H9 (cell line): ENCODE measurements at regions not wholly inside any gene's neighbourhood (a gene's known extent, or its start where the extent isn't known, plus 50 kb on each side); places are given as distances from the start of the nearest gene placed in this dataset.
A peak's percentile ranks its signal among the peaks of the same experiment; 100 is the strongest.

Source experiments
- DNase-seq: peaks from one replicate; pipeline ENCODE4 v3.0.0-alpha.2; 2017
- H2AFZ ChIP-seq: one replicate; pipeline ENCODE4 v1.6.1; 2013; ENCODE audit warnings: mild to moderate bottlenecking, low read length, control low read depth, moderate library complexity
- H2AK5ac ChIP-seq: 2 replicates; pipeline ENCODE4 v1.6.1; 2013; ENCODE audit warnings: low read length, control low read depth, mixed read lengths; ENCODE audit not compliant: insufficient read length
- H2BK120ac ChIP-seq: one replicate; pipeline ENCODE4 v1.6.1; 2013; ENCODE audit warnings: low read depth, mild to moderate bottlenecking, low read length, control low read depth, inconsistent platforms; ENCODE audit not compliant: poor library complexity, severe bottlenecking
- H2BK12ac ChIP-seq: 2 replicates; pipeline ENCODE4 v1.6.1; 2013; ENCODE audit warnings: low read length, control low read depth, mixed read lengths, low read depth; ENCODE audit not compliant: insufficient read length
- H2BK15ac ChIP-seq: 2 replicates; pipeline ENCODE4 v1.6.1; 2013; ENCODE audit warnings: low read depth, low read length, control low read depth
- H2BK20ac ChIP-seq: one replicate; pipeline ENCODE4 v1.6.1; 2013; ENCODE audit warnings: low read depth, mild to moderate bottlenecking, low read length, control low read depth, inconsistent platforms; ENCODE audit not compliant: poor library complexity, severe bottlenecking
- H2BK5ac ChIP-seq: 2 replicates; pipeline ENCODE4 v1.6.1; 2013; ENCODE audit warnings: low read length, control low read depth, mixed read lengths; ENCODE audit not compliant: insufficient read length
- H3K14ac ChIP-seq: 2 replicates; pipeline ENCODE4 v1.6.1; 2013; ENCODE audit warnings: low read length, control low read depth; ENCODE audit not compliant: insufficient read depth
- H3K18ac ChIP-seq: 2 replicates; pipeline ENCODE4 v1.6.1; 2013; ENCODE audit warnings: low read depth, mild to moderate bottlenecking, mixed read lengths, low read length, control low read depth; ENCODE audit not compliant: insufficient read length
- H3K23ac ChIP-seq: 2 replicates; pipeline ENCODE4 v1.6.1; 2013; ENCODE audit warnings: low read length, control low read depth, mixed read lengths, low read depth; ENCODE audit not compliant: insufficient read length
- H3K23me2 ChIP-seq: 2 replicates; pipeline ENCODE4 v1.6.1; 2013; ENCODE audit warnings: low read depth, mild to moderate bottlenecking, mixed read lengths, low read length, control low read depth; ENCODE audit not compliant: insufficient read length, poor library complexity, severe bottlenecking
- H3K27ac ChIP-seq: 2 replicates; pipeline ENCODE4 v1.5.1; 2013; ENCODE audit warnings: low read length, control low read depth, mixed read lengths, low read depth; ENCODE audit not compliant: insufficient read length
- H3K27me3 ChIP-seq: 2 replicates; pipeline ENCODE4 v1.6.1; 2013; ENCODE audit warnings: low read length, control low read depth, inconsistent platforms; ENCODE audit not compliant: insufficient read depth
- H3K4ac ChIP-seq: 2 replicates; pipeline ENCODE4 v1.6.1; 2013; ENCODE audit warnings: low read depth, mild to moderate bottlenecking, control low read depth, inconsistent platforms, low read length, moderate library complexity
- H3K4me1 ChIP-seq: 2 replicates; pipeline ENCODE4 v1.6.1; 2013; ENCODE audit warnings: low read length, control low read depth, inconsistent platforms; ENCODE audit not compliant: insufficient read depth
- H3K4me2 ChIP-seq: 2 replicates; pipeline ENCODE4 v1.6.1; 2013; ENCODE audit warnings: low read length, control low read depth, mixed read lengths; ENCODE audit not compliant: insufficient read length, insufficient read depth
- H3K56ac ChIP-seq: 2 replicates; pipeline ENCODE4 v1.6.1; 2013; ENCODE audit warnings: low read depth, mild to moderate bottlenecking, mixed read lengths, low read length, control low read depth; ENCODE audit not compliant: insufficient read length
- H3K79me1 ChIP-seq: 2 replicates; pipeline ENCODE4 v1.6.1; 2013; ENCODE audit warnings: low read depth, mild to moderate bottlenecking, moderate library complexity, low read length, control low read depth, inconsistent platforms; ENCODE audit not compliant: insufficient read depth, poor library complexity, severe bottlenecking
- H3K79me2 ChIP-seq: 2 replicates; pipeline ENCODE4 v1.6.1; 2013; ENCODE audit warnings: low read length, control low read depth, inconsistent platforms; ENCODE audit not compliant: insufficient read depth
- H3K9ac ChIP-seq: 2 replicates; pipeline ENCODE4 v1.6.1; 2013; ENCODE audit warnings: low read length, control low read depth, mixed read lengths; ENCODE audit not compliant: insufficient read length; ENCODE audit errors: extremely low read depth
- H3K9me3 ChIP-seq: one replicate; pipeline ENCODE4 v1.6.1; 2013; ENCODE audit warnings: low read depth, low read length, inconsistent platforms; ENCODE audit not compliant: control insufficient read depth
- H3T11ph ChIP-seq: one replicate; pipeline ENCODE4 v1.6.1; 2013; ENCODE audit warnings: mild to moderate bottlenecking, low read length, control low read depth, inconsistent platforms
- H4K20me1 ChIP-seq: one replicate; pipeline ENCODE4 v1.6.1; 2013; ENCODE audit not compliant: control insufficient read depth, insufficient read length, insufficient read depth
- H4K5ac ChIP-seq: 2 replicates; pipeline ENCODE4 v1.6.1; 2013; ENCODE audit warnings: low read depth, mild to moderate bottlenecking, mixed read lengths, low read length, control low read depth; ENCODE audit not compliant: insufficient read length
- H4K8ac ChIP-seq: replicated peaks from 2 replicates; pipeline ENCODE4 v1.6.1; 2013; ENCODE audit warnings: low read length, control low read depth, mixed read lengths, low read depth; ENCODE audit not compliant: insufficient read length
- H4K91ac ChIP-seq: 2 replicates; pipeline ENCODE4 v1.6.1; 2013; ENCODE audit warnings: low read depth, mild to moderate bottlenecking, moderate library complexity, mixed read lengths, low read length, control low read depth; ENCODE audit not compliant: insufficient read length
- H3K27ac Mint-ChIP-seq, 3 experiments: 2 replicates in 2 of 3; 3 replicates in 1 of 3; pipeline ENCODE4 v1.8.0; 2020 to 2021; ENCODE audit warnings: mixed read lengths in 3 of 3, mild to moderate bottlenecking in 1 of 3, moderate library complexity in 1 of 3
- H3K27me3 Mint-ChIP-seq: 2 replicates; pipeline ENCODE4 v1.8.0; 2021; ENCODE audit warnings: low read depth, mild to moderate bottlenecking, moderate library complexity, mixed read lengths
- H3K36me3 Mint-ChIP-seq, 3 experiments: 2 replicates in 2 of 3; 3 replicates in 1 of 3; pipeline ENCODE4 v1.8.0; 2020 to 2021; ENCODE audit warnings: low read depth in 3 of 3, mixed read lengths in 3 of 3; ENCODE audit not compliant: insufficient read depth in 1 of 3
- H3K4me1 Mint-ChIP-seq, 2 experiments: 2 replicates each; pipeline ENCODE4 v1.8.0; 2020; ENCODE audit warnings: mixed read lengths in 2 of 2
- H3K4me3 Mint-ChIP-seq, 2 experiments: 2 replicates in 1 of 2; 3 replicates in 1 of 2; pipeline ENCODE4 v1.8.0; 2020 to 2021; ENCODE audit warnings: mild to moderate bottlenecking in 2 of 2, mixed read lengths in 2 of 2, moderate library complexity in 1 of 2
- H3K9me3 Mint-ChIP-seq, 2 experiments: 2 replicates in 1 of 2; 3 replicates in 1 of 2; pipeline ENCODE4 v1.8.0; 2020; ENCODE audit warnings: mild to moderate bottlenecking in 2 of 2, mixed read lengths in 2 of 2, moderate library complexity in 1 of 2
- WGBS: extraction: QIAGEN DNeasy Blood & Tissue Kit; methylation state at CpG from one replicate; pipeline ENCODE4 v1.1.7; 2013; ENCODE audit warnings: missing lambda C conversion rate, low lambda C conversion rate, mixed read lengths; ENCODE audit not compliant: insufficient read length; ENCODE audit errors: extremely low coverage; 5-methylcytosine and 5-hydroxymethylcytosine counted together
- TF ChIP-seq, protein P1 (sequence below): fragments of 200-600 bp; sonication (generic); conservative IDR thresholded peaks from 3 replicates; pipeline ENCODE4 v1.8.0; 2021; ENCODE audit warnings: antibody characterized with exemption, mild to moderate bottlenecking

- no peak overlapping the region for H3K23ac ChIP-seq
- no peaks in the 10 kb centered on the region for H3K9me3 Mint-ChIP-seq
- WGBS = no CpG with 5 or more reads among the region's 3 CpGs
These were observed 314.8 kb upstream of the GOT2 start for GRCh38 chr16:59048876-59049275.

More at GRCh38 chr16:59048876-59049275, 314.8 kb upstream of the GOT2 start:
- no peak overlapping the region for H3K4me2 ChIP-seq
- H3K27ac ChIP-seq = no peak overlapping the region
- no peaks in the 10 kb centered on the region for H3K79me1 ChIP-seq
- no peak overlapping the region for H3T11ph ChIP-seq
- Mint-ChIP-seq H3K27me3 (no peaks in the 10 kb centered on the region), H3K36me3 (0 out of 7 replicates have a peak, but pooled peaks cover 0 to 2% (median 0%) of the 10 kb centered on the region in 3 experiments), H3K4me1 (peaks cover 4 to 5% of the 10 kb centered on the region in 2 experiments; a peak in 3 of 4 replicates), H3K4me3 (no peak overlapping the region), H3K27ac (no peak overlapping the region)
- H3K4me1 ChIP-seq = no peaks in the 10 kb centered on the region
- no peaks in the 10 kb centered on the region for H3K9me3 ChIP-seq
- peak overlapping the region; percentile 9 for H2AFZ ChIP-seq
- H2BK120ac ChIP-seq = no peak overlapping the region
- H3K18ac ChIP-seq = no peak overlapping the region
- no peak overlapping the region for H2BK15ac ChIP-seq
- H2BK12ac ChIP-seq = no peak overlapping the region
- no peaks in the 10 kb centered on the region for H3K23me2 ChIP-seq
- H3K27me3 ChIP-seq = no peaks in the 10 kb centered on the region
- TF ChIP-seq, protein P1, sequence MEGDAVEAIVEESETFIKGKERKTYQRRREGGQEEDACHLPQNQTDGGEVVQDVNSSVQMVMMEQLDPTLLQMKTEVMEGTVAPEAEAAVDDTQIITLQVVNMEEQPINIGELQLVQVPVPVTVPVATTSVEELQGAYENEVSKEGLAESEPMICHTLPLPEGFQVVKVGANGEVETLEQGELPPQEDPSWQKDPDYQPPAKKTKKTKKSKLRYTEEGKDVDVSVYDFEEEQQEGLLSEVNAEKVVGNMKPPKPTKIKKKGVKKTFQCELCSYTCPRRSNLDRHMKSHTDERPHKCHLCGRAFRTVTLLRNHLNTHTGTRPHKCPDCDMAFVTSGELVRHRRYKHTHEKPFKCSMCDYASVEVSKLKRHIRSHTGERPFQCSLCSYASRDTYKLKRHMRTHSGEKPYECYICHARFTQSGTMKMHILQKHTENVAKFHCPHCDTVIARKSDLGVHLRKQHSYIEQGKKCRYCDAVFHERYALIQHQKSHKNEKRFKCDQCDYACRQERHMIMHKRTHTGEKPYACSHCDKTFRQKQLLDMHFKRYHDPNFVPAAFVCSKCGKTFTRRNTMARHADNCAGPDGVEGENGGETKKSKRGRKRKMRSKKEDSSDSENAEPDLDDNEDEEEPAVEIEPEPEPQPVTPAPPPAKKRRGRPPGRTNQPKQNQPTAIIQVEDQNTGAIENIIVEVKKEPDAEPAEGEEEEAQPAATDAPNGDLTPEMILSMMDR = no peak
- H3K56ac ChIP-seq = no peak overlapping the region
- no peak for DNase-seq
- no peaks in the 10 kb centered on the region for H3K79me2 ChIP-seq
- H3K9ac ChIP-seq = no peak overlapping the region
- no peak overlapping the region for H4K8ac ChIP-seq
- H4K20me1 ChIP-seq = no peaks in the 10 kb centered on the region
- H2BK5ac ChIP-seq = no peak overlapping the region
- no peak overlapping the region for H3K4ac ChIP-seq
- H4K5ac ChIP-seq = no peak overlapping the region
- H3K14ac ChIP-seq = no peak overlapping the region
- no peak overlapping the region for H2AK5ac ChIP-seq
- no peak overlapping the region for H2BK20ac ChIP-seq
- H4K91ac ChIP-seq = no peak overlapping the region
